ENCODE measurements at regions not wholly inside any gene's neighbourhood (a gene's known extent, or its start where the extent isn't known, plus 50 kb on each side); places are given as distances from the start of the nearest gene placed in this dataset.

- intact Hi-C loops (cut with micrococcal nuclease): no loop called here
- CTCF ChIA-PET: interaction anchor here (0.5 kb wide), 1 partner anchor 1322 kb away, joined by 4 read pairs; no protein-coding TSS in a partner anchor
- H3K27ac Mint-ChIP-seq (ENCODE audit: low read depth, unreplicated experiment): no peak overlapping the region
- no peaks in the 10 kb centered on the region for H3K36me3 Mint-ChIP-seq (ENCODE audit: insufficient read depth, unreplicated experiment)
- no peak overlapping the region for H3K4me3 Mint-ChIP-seq (ENCODE audit: unreplicated experiment)
- H3K4me1 Mint-ChIP-seq (ENCODE audit: insufficient read depth, unreplicated experiment): no peaks in the 10 kb centered on the region
- POLR2A ChIA-PET: no interaction called here
- DNase-seq (ENCODE audit: unreplicated experiment): no peak
- no peak for TF ChIP-seq CTCF (IDR thresholded peaks at IDR 0.05; ENCODE audit: unreplicated experiment)
- no TSS peak for BruUV-seq (replicated peaks)
- peaks cover 44% of the 10 kb centered on the region for H3K27me3 Mint-ChIP-seq (ENCODE audit: insufficient read depth, unreplicated experiment)
- no peaks in the 10 kb centered on the region for H3K9me3 Mint-ChIP-seq (ENCODE audit: unreplicated experiment)
These were observed 95.5 kb upstream of the SYT4 start for GRCh38 chr18:43372773-43373172.

DNA sequence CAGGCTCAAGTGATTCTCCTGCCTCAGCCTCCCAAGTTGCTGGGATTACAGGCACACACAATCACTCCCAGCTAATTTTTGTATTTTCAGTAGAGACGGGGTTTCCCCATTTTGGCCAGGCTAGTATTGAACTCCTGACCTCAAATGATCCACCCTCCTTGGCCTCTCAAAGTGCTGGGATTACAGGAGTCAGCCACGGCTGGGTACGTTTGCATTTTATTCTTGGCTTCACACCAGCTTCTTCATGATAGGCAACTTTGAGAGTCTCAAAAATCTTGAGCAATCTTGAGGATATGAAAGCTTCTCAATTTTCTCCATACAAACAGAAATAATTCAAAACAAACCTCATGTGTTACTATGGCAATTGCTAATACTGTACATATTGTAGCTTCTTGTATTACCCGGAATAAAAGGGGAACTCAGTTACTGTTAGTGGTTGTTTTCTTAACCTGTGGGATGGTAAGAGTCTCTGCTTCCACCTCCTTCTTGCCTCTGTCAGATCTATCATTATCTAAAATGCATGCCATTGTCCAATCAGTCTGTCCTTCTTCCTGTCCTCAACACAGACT, 102.9 kb upstream of the SYT4 start:
- Mint-ChIP-seq H3K36me3 (ENCODE audit: insufficient read depth, unreplicated experiment) (no peaks in the 10 kb centered on the region), H3K27me3 (ENCODE audit: insufficient read depth, unreplicated experiment) (peaks cover 26% of the 10 kb centered on the region), H3K4me3 (ENCODE audit: unreplicated experiment) (no peak overlapping the region), H3K4me1 (ENCODE audit: insufficient read depth, unreplicated experiment) (no peaks in the 10 kb centered on the region), H3K27ac (ENCODE audit: low read depth, unreplicated experiment) (no peak overlapping the region), H3K9me3 (ENCODE audit: unreplicated experiment) (no peaks in the 10 kb centered on the region)
- ChIA-PET CTCF (no interaction called here), POLR2A (no interaction called here)
- intact Hi-C loops (cut with micrococcal nuclease): no loop called here
- no peak for DNase-seq (ENCODE audit: unreplicated experiment)
- TF ChIP-seq CTCF (IDR thresholded peaks at IDR 0.05; ENCODE audit: unreplicated experiment): no peak
- no TSS peak for BruUV-seq (replicated peaks)

DNA sequence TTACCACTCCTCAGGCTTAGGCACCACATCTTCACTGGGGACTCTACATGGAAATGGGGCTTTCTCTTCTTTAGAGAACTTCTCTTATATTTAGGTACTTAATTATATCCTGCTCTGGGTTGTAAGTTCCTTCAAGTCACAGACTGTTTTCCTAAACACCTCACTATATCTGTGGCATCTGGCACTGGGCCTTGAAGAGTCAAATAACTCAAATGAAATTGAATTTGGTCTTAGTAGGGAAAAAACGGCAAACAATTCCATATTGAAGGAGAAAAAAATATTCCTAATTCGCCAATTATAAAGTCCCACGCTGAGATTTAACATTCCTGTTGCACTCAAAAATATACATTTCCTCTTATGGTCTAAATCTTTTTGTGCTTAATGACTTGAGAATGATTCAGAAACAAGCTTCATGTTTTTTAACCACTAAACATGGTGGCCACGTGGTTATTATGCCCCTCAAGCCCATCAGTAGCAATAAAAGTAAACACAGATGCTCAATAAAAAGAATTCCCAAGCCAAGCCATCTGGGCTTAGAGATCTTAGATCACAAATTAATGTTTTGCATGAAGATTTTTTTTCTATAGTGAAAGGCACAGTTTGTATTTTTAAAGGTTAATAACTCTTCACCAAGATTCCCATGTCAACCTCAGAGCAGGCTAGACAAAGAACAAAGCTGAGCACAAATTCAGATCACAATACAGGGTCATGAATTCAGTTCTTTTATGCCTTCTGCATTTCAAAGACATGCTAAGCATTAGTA, 105.5 kb upstream of the SYT4 start:
- no peak for DNase-seq (ENCODE audit: unreplicated experiment)
- peaks cover 39% of the 10 kb centered on the region for H3K27me3 Mint-ChIP-seq (ENCODE audit: insufficient read depth, unreplicated experiment)
- no peaks in the 10 kb centered on the region for H3K9me3 Mint-ChIP-seq (ENCODE audit: unreplicated experiment)
- H3K27ac Mint-ChIP-seq (ENCODE audit: low read depth, unreplicated experiment): no peak overlapping the region
- intact Hi-C loops (cut with micrococcal nuclease): no loop called here
- H3K36me3 Mint-ChIP-seq (ENCODE audit: insufficient read depth, unreplicated experiment): no peaks in the 10 kb centered on the region
- H3K4me1 Mint-ChIP-seq (ENCODE audit: insufficient read depth, unreplicated experiment): no peaks in the 10 kb centered on the region
- ChIA-PET CTCF (no interaction called here), POLR2A (interaction anchor here (0.7 kb wide), 1 partner anchor 973 kb away, joined by 3 read pairs; no protein-coding TSS in a partner anchor)
- BruUV-seq (replicated peaks): no TSS peak
- no peak for TF ChIP-seq CTCF (IDR thresholded peaks at IDR 0.05; ENCODE audit: unreplicated experiment)
- H3K4me3 Mint-ChIP-seq (ENCODE audit: unreplicated experiment): no peak overlapping the region

DNA sequence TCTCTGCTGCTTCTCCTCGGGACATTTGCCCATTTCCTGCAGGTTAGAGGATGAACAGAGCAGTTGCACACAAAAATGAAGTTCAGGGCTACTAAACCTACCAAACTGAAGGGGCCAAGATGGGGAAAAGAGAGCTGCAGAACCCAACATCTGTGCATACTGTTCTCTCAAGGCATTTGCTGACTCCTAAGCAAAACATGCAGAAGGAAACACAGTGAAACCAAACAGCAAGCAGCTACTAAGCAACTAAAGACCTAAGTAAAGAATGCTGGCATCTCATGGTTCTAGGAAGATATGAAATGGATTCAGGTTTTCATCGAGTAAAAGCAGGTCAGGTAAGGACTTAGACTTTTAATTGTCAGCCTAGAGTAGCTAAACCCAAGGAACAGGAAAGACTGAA, 111.9 kb upstream of the SYT4 start:
- ChIA-PET CTCF (interaction anchor here (0.7 kb wide), 3 partner anchors 96 to 374 kb away, joined by 3 read pairs; no protein-coding TSS in a partner anchor), POLR2A (no interaction called here)
- H3K9me3 Mint-ChIP-seq (ENCODE audit: unreplicated experiment): no peaks in the 10 kb centered on the region
- H3K27me3 Mint-ChIP-seq (ENCODE audit: insufficient read depth, unreplicated experiment): peaks cover 57% of the 10 kb centered on the region
- no TSS peak for BruUV-seq (replicated peaks)
- no peak for DNase-seq (ENCODE audit: unreplicated experiment)
- H3K27ac Mint-ChIP-seq (ENCODE audit: low read depth, unreplicated experiment): no peak overlapping the region
- TF ChIP-seq CTCF (IDR thresholded peaks at IDR 0.05; ENCODE audit: unreplicated experiment): no peak
- no peak overlapping the region for H3K4me3 Mint-ChIP-seq (ENCODE audit: unreplicated experiment)
- intact Hi-C loops (cut with micrococcal nuclease): no loop called here
- H3K4me1 Mint-ChIP-seq (ENCODE audit: insufficient read depth, unreplicated experiment): no peaks in the 10 kb centered on the region
- H3K36me3 Mint-ChIP-seq (ENCODE audit: insufficient read depth, unreplicated experiment): no peaks in the 10 kb centered on the region
